Aorta (tissue), 5 donors: ENCODE measurements at regions not wholly inside any gene's neighbourhood (a gene's known extent, or its start where the extent isn't known, plus 50 kb on each side); places are given as distances from the start of the nearest gene placed in this dataset.

Source experiments
- ATAC-seq: fragments of 200-7000 bp; cut with Tn5 transposase; one replicate; pipeline ENCODE4 v1.9.1; 2022; ENCODE audit warnings: moderate library complexity; ENCODE audit not compliant: low FRiP score
- DNase-seq, 2 donors: peaks; one replicate each; pipeline ENCODE4 v3.0.0-alpha.2; 2020
- H3K27ac ChIP-seq, 2 donors: one replicate each; pipeline ENCODE4 v1.5.1; 2013; ENCODE audit warnings: low read length in 2 of 2, mild to moderate bottlenecking in 2 of 2, moderate library complexity in 2 of 2, control low read depth in 1 of 2, inconsistent platforms in 1 of 2, low read depth in 1 of 2
- H3K27me3 ChIP-seq, 2 donors: one replicate each; pipeline ENCODE4 v1.6.1; 2013; ENCODE audit warnings: control low read depth in 1 of 2, low read length in 1 of 2, mild to moderate bottlenecking in 1 of 2, moderate library complexity in 1 of 2; ENCODE audit not compliant: insufficient read depth in 2 of 2, control insufficient read depth in 1 of 2
- H3K36me3 ChIP-seq, 2 donors: one replicate each; pipeline ENCODE4 v1.6.1; 2013; ENCODE audit warnings: control low read depth in 1 of 2, low read length in 1 of 2, mild to moderate bottlenecking in 1 of 2; ENCODE audit not compliant: insufficient read depth in 2 of 2, control insufficient read depth in 1 of 2
- H3K4me1 ChIP-seq, 2 donors: one replicate each; pipeline ENCODE4 v1.6.1; 2013; ENCODE audit warnings: low read length in 2 of 2, control low read depth in 1 of 2, mild to moderate bottlenecking in 1 of 2, moderate library complexity in 1 of 2; ENCODE audit not compliant: insufficient read depth in 2 of 2, control insufficient read depth in 1 of 2
- H3K4me3 ChIP-seq, 2 donors: one replicate each; pipeline ENCODE4 v1.5.1; 2013; ENCODE audit warnings: low read length in 2 of 2, control low read depth in 1 of 2, mild to moderate bottlenecking in 1 of 2
- H3K9me3 ChIP-seq: one replicate; pipeline ENCODE4 v1.6.1; 2013; ENCODE audit warnings: mild to moderate bottlenecking, low read length; ENCODE audit not compliant: control insufficient read depth
- WGBS, 2 donors: extraction: QIAGEN DNeasy Blood & Tissue Kit; methylation state at CpG; one replicate each; pipeline ENCODE4 v1.1.7; 2013; 5-methylcytosine and 5-hydroxymethylcytosine counted together
- intact Hi-C, 2 donors: fragments of 100-400 bp; cut with DNase I; formaldehyde crosslinking; loops; one replicate each; pipeline versions ENCODE4 v1.14.2 to v1.15.0; 2022
- donor health status: healthy with polysubstance abuse.
- donor health status: Bipolar disorder and iron deficiency.
- donor health status: DM: no; HTN: no; CAD: no.
- donor health status: DM: no; HTN: no; CAD: no.
- donor health status: DM: yes; HTN: yes; CAD: no.

DNA sequence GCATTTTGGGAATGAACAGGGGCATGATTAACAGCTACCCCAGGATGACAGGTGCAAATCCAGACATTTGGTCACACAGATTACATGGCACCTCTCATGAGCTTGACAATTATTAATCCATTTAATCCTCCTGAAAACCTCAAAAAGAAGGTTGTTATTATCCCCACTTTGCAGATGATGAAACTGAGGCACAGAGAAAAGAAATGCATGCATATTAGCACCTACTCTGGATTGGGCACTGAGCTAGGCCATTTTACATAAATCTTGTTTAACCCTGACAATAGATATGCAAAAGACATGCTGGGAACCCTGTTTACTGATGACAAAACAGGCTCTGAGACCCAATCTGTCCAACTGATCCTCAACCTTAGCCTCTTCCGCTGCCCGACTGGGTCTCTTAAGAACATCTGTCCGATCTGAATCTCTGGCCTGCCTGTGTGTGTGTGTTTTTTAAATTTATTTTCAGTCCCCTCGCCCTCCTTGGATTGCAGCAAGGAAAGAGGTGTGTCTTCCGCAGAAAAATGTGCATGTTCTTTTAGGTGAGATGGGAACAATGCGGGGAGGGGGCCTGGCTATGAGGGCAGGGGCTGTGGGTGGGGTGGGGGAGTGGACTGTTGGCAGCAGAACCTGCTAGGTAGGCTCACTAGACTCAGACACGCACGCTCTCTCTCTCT, 162.5 kb downstream of the WNT7A start:
- 61 to 68% methylated on average over 8 of the region's 8 CpGs for WGBS, 2 donors
- Histone ChIP-seq H3K4me3 (no peak overlapping the region), H3K4me1 (no peaks in the 10 kb centered on the region), H3K36me3 (no peaks in the 10 kb centered on the region), H3K9me3 (no peaks in the 10 kb centered on the region), H3K27ac (no peak overlapping the region), H3K27me3 (no peaks in the 10 kb centered on the region)
- intact Hi-C loops, result no loop called here
- DNase-seq (peak in 1 of 2 donors; percentile 6), ATAC-seq (no peak)

DNA sequence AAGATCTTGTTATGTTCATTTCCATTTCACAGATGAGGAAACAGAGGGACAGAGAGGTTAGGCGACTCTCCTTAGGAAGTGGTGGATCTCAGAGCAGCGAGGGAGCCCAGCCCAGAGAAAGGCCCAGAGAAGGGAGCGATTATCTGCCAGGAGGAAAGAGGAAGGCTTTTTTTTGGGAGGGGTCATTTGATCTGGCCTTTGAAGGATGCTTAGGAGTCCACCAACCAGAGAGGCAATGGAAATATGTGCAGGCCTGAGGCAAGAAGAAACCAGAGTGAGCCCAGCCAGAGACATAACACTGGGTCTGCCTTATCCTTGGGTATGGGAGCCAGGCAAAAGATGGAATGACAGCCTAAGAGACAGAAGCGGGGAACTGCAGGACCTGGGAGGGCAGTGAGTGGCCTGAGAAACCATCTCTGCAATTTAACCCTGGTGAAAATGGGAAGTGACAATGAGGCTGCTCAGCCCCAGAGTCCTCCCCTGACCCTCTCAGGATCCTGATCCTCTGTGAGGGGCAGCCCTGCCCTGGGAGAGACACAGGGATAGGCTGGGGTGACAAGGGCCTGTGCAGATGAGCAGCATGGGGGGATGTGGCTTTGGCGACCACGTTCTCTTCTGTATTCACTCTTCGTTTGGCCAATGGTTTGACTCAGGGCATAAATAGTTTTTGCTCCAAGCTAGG, 163.2 kb downstream of the WNT7A start:
- 81% methylated on average over 7 of the region's 7 CpGs for WGBS, 2 donors
- H3K9me3 ChIP-seq, result no peaks in the 10 kb centered on the region
- H3K27ac ChIP-seq, result no peak overlapping the region
- H3K4me3 ChIP-seq, result no peak overlapping the region
- no peaks in the 10 kb centered on the region for H3K27me3 ChIP-seq
- no peaks in the 10 kb centered on the region for H3K4me1 ChIP-seq
- DNase-seq (peak in 1 of 2 donors; percentile 30), ATAC-seq (no peak)
- intact Hi-C loops, result no loop called here
- H3K36me3 ChIP-seq, result no peaks in the 10 kb centered on the region

DNA sequence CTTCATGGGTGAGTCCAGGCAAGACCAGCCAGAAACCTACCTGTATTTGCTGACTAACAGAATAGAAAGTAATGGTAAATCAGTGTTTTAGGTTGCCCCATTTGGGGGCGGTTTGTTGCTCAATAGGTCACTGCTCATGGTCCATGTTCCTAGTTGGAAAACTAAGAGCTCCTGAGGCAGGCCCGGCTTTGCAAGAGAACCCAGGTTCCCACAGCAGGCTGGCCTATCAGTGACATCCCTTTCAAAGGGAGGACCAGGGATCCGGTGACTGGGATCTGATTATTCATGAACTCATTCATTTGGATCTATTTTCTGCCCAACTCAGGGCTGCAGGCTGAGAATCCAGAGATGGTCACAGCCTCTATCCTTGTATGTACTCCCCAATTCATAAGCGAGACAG, 163.9 kb downstream of the WNT7A start:
- WGBS, 2 donors, result 86% methylated on average over 4 of the region's 4 CpGs

DNA sequence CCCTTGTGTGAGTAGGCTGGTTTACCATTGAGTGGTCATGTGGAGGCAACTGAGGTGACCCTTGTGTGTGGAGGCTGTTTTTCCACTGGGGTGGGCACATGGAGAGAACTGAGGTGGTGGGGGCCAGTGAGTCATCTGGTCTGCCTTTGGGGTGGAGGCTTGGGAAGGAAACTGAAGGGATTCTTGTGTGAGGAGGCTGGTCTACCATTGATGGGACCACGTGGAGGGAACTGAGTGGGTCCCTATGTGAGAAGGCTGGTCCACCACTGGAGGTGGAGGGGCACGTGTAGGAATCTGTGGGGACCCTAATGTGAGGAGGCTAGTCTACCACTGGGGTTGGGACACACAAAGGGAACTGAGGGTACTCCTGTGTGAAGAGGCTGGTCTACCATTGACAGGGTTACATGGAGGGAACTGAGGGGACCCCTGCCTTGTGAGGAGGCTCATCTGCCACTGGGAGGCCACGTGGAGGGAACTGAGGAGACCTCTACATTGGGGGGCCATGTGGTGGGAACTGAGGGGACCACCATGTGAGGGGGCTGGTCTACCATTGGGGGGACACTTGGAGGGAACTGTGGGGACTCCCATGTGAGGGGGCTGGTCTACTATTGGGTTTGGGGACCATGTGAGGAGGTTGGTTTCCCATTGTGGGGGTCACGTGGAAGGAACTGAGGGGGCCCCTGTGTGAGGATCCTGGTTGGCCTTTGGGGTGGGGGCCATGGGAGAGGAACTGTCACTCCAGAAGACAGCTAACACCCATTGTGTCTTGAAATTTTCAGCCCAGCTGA, 164.5 kb downstream of the WNT7A start:
- Histone ChIP-seq H3K9me3 (no peaks in the 10 kb centered on the region), H3K36me3 (no peaks in the 10 kb centered on the region), H3K4me1 (no peaks in the 10 kb centered on the region), H3K4me3 (no peak overlapping the region), H3K27ac (no peak overlapping the region), H3K27me3 (no peaks in the 10 kb centered on the region)
- DNase-seq, result peak; percentile 25 to 33
- WGBS, 2 donors, result 73 to 81% methylated on average over 4 of the region's 4 CpGs
- intact Hi-C loops, result no loop called here
- no peak for ATAC-seq

More for the DNA sequence above, 163.9 kb downstream of the WNT7A start:
- H3K36me3 ChIP-seq, result no peaks in the 10 kb centered on the region
- H3K27ac ChIP-seq, result no peak overlapping the region
- H3K4me3 ChIP-seq, result no peak overlapping the region
- ATAC-seq (no peak), DNase-seq (peak; percentile 9 to 20)
- no peaks in the 10 kb centered on the region for H3K27me3 ChIP-seq
- intact Hi-C loops, result no loop called here
- H3K4me1 ChIP-seq, result no peaks in the 10 kb centered on the region
- no peaks in the 10 kb centered on the region for H3K9me3 ChIP-seq

DNA sequence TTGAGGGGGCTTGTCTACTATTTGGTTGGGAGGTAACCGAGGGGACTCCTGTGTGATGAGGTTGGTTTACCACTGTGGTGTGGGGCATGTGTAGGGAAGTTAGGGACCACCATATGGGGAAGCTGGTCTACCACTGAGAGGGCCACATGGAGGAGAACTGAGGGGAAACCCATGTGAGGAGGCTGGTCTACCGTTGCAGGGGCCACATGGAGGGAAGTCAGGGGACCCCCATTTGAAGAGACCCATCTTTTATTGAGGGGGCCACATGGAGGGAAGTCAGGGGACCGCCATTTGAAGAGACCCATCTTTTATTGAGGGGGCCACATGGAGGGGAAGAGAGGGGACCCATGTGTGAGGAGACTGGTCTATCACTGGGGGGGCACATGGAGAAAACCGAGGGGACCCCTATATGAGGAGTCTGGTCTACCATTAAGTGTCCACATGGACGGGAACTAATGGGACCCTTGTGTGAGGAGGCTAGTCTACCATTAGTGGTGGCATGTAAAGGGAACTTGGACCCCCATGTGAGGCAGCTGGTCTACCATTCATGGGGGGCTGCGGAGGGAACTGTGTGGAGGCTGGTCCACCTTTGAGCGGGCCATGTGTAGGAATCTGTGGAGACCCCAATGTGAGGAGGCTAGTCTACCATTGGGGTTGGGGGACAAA, 165.5 kb downstream of the FBLN2 start:
- Histone ChIP-seq H3K9me3 (no peaks in the 10 kb centered on the region), H3K36me3 (no peaks in the 10 kb centered on the region), H3K4me1 (no peaks in the 10 kb centered on the region), H3K27ac (no peak overlapping the region), H3K4me3 (no peak overlapping the region), H3K27me3 (no peaks in the 10 kb centered on the region)
- ATAC-seq, result no peak
- 90 to 92% methylated on average over 7 of the region's 7 CpGs for WGBS, 2 donors
- intact Hi-C loops, result no loop called here
- peak; percentile 8 to 26 for DNase-seq

DNA sequence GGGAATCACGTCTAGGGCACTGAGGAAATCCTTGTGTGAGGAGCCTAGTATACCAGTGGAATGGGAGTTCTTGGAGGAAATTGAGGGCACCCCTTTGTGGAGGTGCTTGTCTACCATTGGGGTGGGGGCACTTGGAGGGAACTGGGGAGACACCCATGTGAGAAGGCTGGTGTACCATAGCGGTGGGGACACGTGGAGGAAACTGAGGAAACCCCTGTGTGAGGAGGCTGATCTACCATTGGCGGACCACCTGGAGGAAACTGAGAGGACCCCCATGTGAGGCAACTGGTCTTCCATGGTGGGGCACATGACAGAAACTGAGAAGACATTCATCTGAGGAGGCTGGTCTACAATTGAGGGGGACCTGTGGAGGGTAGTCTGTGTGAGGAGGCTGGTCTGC, 164.5 kb downstream of the FBLN2 start:
- Histone ChIP-seq H3K27ac (no peak overlapping the region), H3K4me3 (no peak overlapping the region), H3K9me3 (no peaks in the 10 kb centered on the region), H3K4me1 (no peaks in the 10 kb centered on the region), H3K27me3 (no peaks in the 10 kb centered on the region), H3K36me3 (no peaks in the 10 kb centered on the region)
- WGBS, 2 donors, result 86 to 87% methylated on average over 4 of the region's 4 CpGs
- ATAC-seq (no peak), DNase-seq (peak; percentile 4 to 17)
- intact Hi-C loops, result no loop called here

DNA sequence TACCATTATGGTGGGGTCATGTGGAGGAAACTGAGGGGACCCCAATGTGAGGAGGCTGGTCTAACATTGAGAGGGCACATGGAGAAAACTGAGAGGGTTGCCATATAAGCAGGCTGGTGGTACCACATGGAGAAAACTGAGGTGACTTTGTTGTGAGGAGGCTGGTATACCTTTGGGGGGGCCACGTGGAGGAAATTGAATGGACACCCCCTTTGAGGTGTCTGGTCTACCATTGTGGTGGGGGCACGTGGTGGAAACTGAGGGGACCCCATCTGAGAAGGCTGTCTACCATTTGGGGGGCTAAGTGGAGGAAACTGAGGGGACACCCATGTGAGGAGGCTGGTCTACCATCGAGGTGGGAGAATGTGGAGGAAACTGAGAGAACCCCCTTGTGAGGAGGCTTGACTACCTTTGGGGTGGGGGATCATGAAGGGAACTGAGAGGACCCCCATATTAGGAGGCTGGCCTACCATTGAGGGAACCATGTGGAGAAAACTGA, 163.8 kb downstream of the FBLN2 start:
- intact Hi-C loops, result no loop called here
- WGBS, 2 donors, result 51 to 53% methylated on average over 3 of the region's 3 CpGs
- Histone ChIP-seq H3K27me3 (no peaks in the 10 kb centered on the region), H3K36me3 (no peaks in the 10 kb centered on the region), H3K9me3 (no peaks in the 10 kb centered on the region), H3K4me1 (no peaks in the 10 kb centered on the region), H3K4me3 (no peak overlapping the region), H3K27ac (no peak overlapping the region)
- no peak for ATAC-seq
- peak; percentile 6 to 42 for DNase-seq

DNA sequence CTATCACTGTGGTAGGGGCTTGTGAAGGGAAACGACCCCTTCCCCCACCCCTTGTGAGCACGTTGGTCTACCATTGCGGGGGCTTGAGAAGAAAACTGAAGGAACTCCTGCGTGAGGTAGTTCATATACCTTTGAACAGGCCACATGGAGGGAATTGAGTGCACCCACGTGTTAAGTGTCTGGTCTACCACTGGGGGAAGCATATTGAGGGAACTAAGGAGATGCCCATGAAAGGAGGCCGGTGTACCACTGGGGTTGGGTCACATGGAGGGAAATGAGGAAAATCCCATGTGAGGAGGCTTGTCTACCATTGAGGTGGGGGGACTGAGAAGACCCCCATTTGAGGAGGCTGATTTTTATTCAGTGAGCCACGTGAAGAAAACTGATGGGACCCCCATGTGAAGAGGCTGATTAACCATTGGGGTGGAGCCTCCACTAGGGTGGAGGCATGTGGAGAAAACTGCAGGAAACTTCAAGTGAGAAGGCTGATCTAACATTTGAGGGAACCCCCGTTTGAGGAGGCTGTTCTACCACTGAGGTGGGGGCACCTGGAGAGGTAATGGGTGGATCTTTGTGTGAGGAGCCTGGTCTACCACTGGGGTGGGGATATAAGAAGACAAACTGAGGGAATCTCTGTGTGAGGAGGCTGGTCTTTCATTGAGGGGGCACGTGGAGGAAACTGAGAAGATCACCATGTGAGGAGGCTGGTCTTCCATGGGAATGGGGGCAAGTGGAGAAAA, 163.2 kb downstream of the FBLN2 start:
- intact Hi-C loops, result no loop called here
- WGBS, 2 donors, result 66 to 78% methylated on average over 9 of the region's 9 CpGs

More for the DNA sequence above, 163.2 kb downstream of the FBLN2 start:
- no peaks in the 10 kb centered on the region for H3K9me3 ChIP-seq
- no peaks in the 10 kb centered on the region for H3K4me1 ChIP-seq
- no peak for ATAC-seq
- H3K36me3 ChIP-seq, result no peaks in the 10 kb centered on the region
- no peak overlapping the region for H3K4me3 ChIP-seq
- DNase-seq, result peak; percentile 20 to 24
- no peaks in the 10 kb centered on the region for H3K27me3 ChIP-seq
- no peak overlapping the region for H3K27ac ChIP-seq
